Endothelial cell of umbilical vein (primary cell): ENCODE measurements at regions not wholly inside any gene's neighbourhood (a gene's known extent, or its start where the extent isn't known, plus 50 kb on each side); places are given as distances from the start of the nearest gene placed in this dataset.

Source experiments
- FOS ChIP-seq: IDR thresholded peaks from 2 replicates; pipeline ENCODE4 v1.6.1; 2011; ENCODE audit warnings: mild to moderate bottlenecking, low read length, moderate library complexity, borderline replicate concordance; ENCODE audit not compliant: insufficient read depth
- POLR2AphosphoS5 ChIP-seq: IDR thresholded peaks from 2 replicates; pipeline ENCODE4 v1.6.1; 2012; ENCODE audit warnings: low read depth, mild to moderate bottlenecking, control low read depth, low read length, moderate library complexity; ENCODE audit not compliant: insufficient read depth
- TF ChIP-seq, protein P1 (sequence below), 2 donors: IDR thresholded peaks; 1 replicate in 1 of 2; 2 replicates in 1 of 2; pipeline ENCODE4 v1.5.1; 2011; ENCODE audit warnings: low read length in 2 of 2, mild to moderate bottlenecking in 2 of 2, moderate library complexity in 2 of 2, control low read depth in 1 of 2, inconsistent platforms in 1 of 2, low read depth in 1 of 2; ENCODE audit not compliant: insufficient read depth in 1 of 2; ENCODE audit errors: extremely low read depth in 1 of 2

GRCh38 chr1:217139513-217139912, 416.3 kb upstream of the ESRRG start:
- no peak for TF ChIP-seq FOS
- TF ChIP-seq POLR2AphosphoS5: no peak
- TF ChIP-seq, protein P1, sequence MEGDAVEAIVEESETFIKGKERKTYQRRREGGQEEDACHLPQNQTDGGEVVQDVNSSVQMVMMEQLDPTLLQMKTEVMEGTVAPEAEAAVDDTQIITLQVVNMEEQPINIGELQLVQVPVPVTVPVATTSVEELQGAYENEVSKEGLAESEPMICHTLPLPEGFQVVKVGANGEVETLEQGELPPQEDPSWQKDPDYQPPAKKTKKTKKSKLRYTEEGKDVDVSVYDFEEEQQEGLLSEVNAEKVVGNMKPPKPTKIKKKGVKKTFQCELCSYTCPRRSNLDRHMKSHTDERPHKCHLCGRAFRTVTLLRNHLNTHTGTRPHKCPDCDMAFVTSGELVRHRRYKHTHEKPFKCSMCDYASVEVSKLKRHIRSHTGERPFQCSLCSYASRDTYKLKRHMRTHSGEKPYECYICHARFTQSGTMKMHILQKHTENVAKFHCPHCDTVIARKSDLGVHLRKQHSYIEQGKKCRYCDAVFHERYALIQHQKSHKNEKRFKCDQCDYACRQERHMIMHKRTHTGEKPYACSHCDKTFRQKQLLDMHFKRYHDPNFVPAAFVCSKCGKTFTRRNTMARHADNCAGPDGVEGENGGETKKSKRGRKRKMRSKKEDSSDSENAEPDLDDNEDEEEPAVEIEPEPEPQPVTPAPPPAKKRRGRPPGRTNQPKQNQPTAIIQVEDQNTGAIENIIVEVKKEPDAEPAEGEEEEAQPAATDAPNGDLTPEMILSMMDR (IDR thresholded peaks at IDR 0.05; ENCODE audit: extremely low read depth in 1 of 2, insufficient read depth in 1 of 2, low read depth in 1 of 2, low read length in 2 of 2): no peak
